Naive thymus-derived CD8-positive, alpha-beta T cell (primary cell): ENCODE measurements at regions not wholly inside any gene's neighbourhood (a gene's known extent, or its start where the extent isn't known, plus 50 kb on each side); places are given as distances from the start of the nearest gene placed in this dataset.

Experiments
- ATAC-seq, 2 donors: fragments of 150-1000 bp; cut with Tn5 transposase in 1 of 2; sonication (Bioruptor Pico), chemical (Tn5 transposase) in 1 of 2; 1 replicate in 1 of 2; 2 replicates in 1 of 2; pipeline ENCODE4 v1.10.0; 2021; ENCODE audit warnings: mild to moderate bottlenecking in 2 of 2, moderate library complexity in 2 of 2
- POLR2A ChIA-PET: fragments of 350-600 bp; sonication (Branson Sonifier 250); formaldehyde crosslinking; loops from one replicate; lab custom pipeline; 2021; ENCODE audit warnings: antibody characterized with exemption; lab: Charles Lee
- DNase-seq, 10 donors: peaks; one replicate each; pipeline versions ENCODE4 v3.0.0 to v3.0.0-alpha.2; 2020 to 2022
- H3K27ac Mint-ChIP-seq, 10 donors: one replicate each; pipeline ENCODE4 v1.8.0; 2020 to 2022; ENCODE audit warnings: mild to moderate bottlenecking in 10 of 10, mixed read lengths in 10 of 10, moderate library complexity in 4 of 10, inconsistent platforms in 1 of 10
- H3K27me3 Mint-ChIP-seq, 5 donors: one replicate each; pipeline ENCODE4 v1.8.0; 2021 to 2022; ENCODE audit warnings: mixed read lengths in 5 of 5
- H3K36me3 Mint-ChIP-seq, 3 donors: one replicate each; pipeline ENCODE4 v1.8.0; 2020 to 2022; ENCODE audit warnings: mixed read lengths in 3 of 3, mild to moderate bottlenecking in 2 of 3, inconsistent platforms in 1 of 3
- H3K4me1 Mint-ChIP-seq, 4 donors: one replicate each; pipeline ENCODE4 v1.8.0; 2021 to 2022; ENCODE audit warnings: mixed read lengths in 4 of 4
- H3K4me3 Mint-ChIP-seq, 10 donors: one replicate each; pipeline ENCODE4 v1.8.0; 2020 to 2022; ENCODE audit warnings: mild to moderate bottlenecking in 10 of 10, mixed read lengths in 10 of 10, moderate library complexity in 6 of 10, inconsistent platforms in 1 of 10
- H3K9me3 Mint-ChIP-seq, 9 donors: one replicate each; pipeline ENCODE4 v1.8.0; 2020 to 2022; ENCODE audit warnings: mixed read lengths in 9 of 9, mild to moderate bottlenecking in 3 of 9, inconsistent platforms in 1 of 9, moderate library complexity in 1 of 9

DNA sequence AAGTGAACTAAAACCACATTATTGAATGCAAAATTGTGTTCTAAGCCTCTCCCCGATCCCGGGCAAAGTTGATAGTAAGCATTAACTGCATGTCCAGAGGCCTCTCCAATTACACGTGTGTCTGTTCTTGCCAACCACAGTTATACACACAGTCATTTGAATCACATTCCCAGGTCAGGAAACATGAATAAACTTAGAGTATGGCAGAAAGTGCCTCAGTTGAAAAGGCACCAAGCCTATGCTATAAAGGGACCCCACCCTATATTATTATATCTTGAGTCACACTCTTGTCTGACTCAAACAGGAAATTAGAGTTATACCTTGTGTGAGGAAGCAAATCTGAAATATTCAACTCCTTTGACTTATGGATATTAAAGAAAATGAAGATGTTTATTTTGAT, 128.3 kb upstream of the STXBP6 start:
- H3K9me3 Mint-ChIP-seq: peaks cover 0 to 19% (median 8%) of the 10 kb centered on the region in 9 donors
- no peak overlapping the region for H3K27ac Mint-ChIP-seq
- H3K36me3 Mint-ChIP-seq: peaks cover 0 to 9% (median under 1%) of the 10 kb centered on the region in 3 donors
- H3K4me1 Mint-ChIP-seq: no peaks in the 10 kb centered on the region
- H3K27me3 Mint-ChIP-seq: peaks cover 2 to 41% (median 8%) of the 10 kb centered on the region in 5 donors
- POLR2A ChIA-PET: no interaction called here
- DNase-seq (no peak), ATAC-seq (no peak)
- no peak overlapping the region for H3K4me3 Mint-ChIP-seq

DNA sequence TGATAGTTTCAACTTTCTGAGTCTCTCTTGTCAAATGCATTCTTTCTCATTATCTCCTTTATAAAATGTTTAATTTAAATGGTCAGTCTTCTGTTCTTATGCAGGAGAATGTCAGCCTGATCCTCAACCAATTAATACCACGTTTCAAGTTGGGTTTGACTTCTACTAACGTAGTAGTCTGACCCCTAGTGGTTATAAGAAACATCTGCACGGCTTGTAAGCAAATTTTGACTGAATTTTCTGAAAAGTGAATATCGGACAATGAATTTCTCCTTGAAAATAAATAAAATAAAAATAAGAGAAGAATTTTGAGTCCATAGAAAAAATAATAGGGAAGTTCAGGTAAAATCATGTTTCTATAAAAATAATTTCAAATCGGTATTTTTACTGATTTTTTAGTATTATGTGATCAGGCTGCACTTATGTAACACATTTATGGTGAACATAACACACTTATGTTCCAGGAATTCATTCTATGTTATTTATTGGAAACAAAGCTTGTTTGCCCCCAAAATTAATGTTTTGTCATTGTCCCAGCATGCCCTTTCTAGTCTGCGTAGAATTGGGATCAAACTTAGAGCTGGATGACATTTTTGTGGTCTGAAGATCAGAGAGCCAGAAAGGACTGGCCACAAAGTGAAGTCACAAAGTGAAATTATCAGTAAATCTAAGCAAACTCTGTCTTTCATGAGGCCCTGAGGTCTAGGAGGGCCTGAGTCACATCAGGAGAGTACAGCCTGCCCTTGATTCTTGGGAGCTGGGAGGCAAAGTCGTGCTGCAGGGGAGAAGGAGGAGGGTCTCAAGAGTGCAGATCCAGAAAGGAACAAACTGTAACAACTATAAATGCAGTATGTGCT, 101.2 kb upstream of the STXBP6 start:
- no peak overlapping the region for H3K27ac Mint-ChIP-seq
- no peaks in the 10 kb centered on the region for H3K36me3 Mint-ChIP-seq
- H3K27me3 Mint-ChIP-seq: peaks cover 6 to 19% (median 7%) of the 10 kb centered on the region in 5 donors
- no peaks in the 10 kb centered on the region for H3K4me1 Mint-ChIP-seq
- no peaks in the 10 kb centered on the region for H3K9me3 Mint-ChIP-seq
- no peak overlapping the region for H3K4me3 Mint-ChIP-seq
- DNase-seq (peak in 3 of 10 donors; percentile 9 to 23 (median 22)), ATAC-seq (no peak)
- POLR2A ChIA-PET: no interaction called here

GRCh38 chr14:25150401-25150800, 100.5 kb upstream of the STXBP6 start:
- Mint-ChIP-seq H3K36me3 (no peaks in the 10 kb centered on the region), H3K9me3 (no peaks in the 10 kb centered on the region), H3K4me3 (no peak overlapping the region), H3K27ac (no peak overlapping the region), H3K27me3 (peaks cover 5 to 15% (median 6%) of the 10 kb centered on the region in 5 donors), H3K4me1 (no peaks in the 10 kb centered on the region)
- POLR2A ChIA-PET: no interaction called here
- DNase-seq (no peak), ATAC-seq (no peak)

GRCh38 chr14:25140411-25140810, 90.5 kb upstream of the STXBP6 start:
- no peak overlapping the region for H3K4me3 Mint-ChIP-seq
- POLR2A ChIA-PET: no interaction called here
- DNase-seq (no peak), ATAC-seq (no peak)
- peaks cover 0 to 11% (median 2%) of the 10 kb centered on the region in 9 donors for H3K9me3 Mint-ChIP-seq
- H3K36me3 Mint-ChIP-seq: no peaks in the 10 kb centered on the region
- peaks cover 11 to 23% (median 14%) of the 10 kb centered on the region in 5 donors for H3K27me3 Mint-ChIP-seq
- H3K4me1 Mint-ChIP-seq: no peaks in the 10 kb centered on the region
- H3K27ac Mint-ChIP-seq: no peak overlapping the region

DNA sequence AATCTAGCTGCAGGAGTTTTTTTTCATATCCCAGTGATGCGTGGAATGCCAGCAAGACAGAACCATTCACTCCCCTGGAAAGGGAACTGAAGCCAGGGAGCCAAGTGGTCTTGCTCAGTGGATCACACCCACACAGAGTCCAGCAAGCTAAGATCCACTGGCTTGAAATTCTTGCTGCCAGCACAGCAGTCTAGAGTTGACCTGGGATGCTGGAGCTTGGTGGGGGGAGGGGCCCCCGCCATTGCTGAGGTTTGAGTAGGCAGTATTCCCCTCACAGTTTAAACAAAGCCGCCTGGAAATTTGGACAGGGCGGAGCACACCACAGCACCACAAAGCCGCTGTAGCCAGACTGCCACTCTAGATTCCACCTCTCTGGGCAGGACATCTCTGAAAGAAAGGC, 86.9 kb upstream of the STXBP6 start:
- Mint-ChIP-seq H3K4me3 (no peak overlapping the region), H3K27me3 (peaks cover 27 to 50% (median 37%) of the 10 kb centered on the region in 5 donors), H3K9me3 (peaks cover 0 to 11% (median 2%) of the 10 kb centered on the region in 9 donors), H3K27ac (no peak overlapping the region), H3K4me1 (peaks cover 4 to 7% (median 6%) of the 10 kb centered on the region in 4 donors), H3K36me3 (no peaks in the 10 kb centered on the region)
- ATAC-seq (no peak), DNase-seq (no peak)
- POLR2A ChIA-PET: no interaction called here

DNA sequence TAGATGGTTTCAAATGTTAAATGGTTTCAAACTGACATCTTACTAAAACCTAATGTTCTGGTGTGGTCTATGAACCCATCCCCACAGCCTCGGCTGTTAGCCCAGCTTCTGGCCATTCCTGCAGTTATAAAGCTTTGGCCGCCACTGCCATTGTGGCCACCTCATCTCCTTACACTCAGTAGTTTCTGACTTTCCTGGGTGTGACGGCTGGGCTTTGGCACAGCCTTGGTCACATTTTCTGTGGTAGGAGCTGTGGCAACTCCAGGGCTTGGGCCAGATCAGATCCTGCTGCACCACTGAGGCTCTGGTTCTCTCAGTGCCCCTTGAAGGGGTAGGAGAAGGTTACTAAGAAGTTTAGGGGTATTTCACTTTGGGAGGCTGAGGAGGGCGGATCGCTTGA, 84.2 kb upstream of the STXBP6 start:
- POLR2A ChIA-PET: no interaction called here

DNA sequence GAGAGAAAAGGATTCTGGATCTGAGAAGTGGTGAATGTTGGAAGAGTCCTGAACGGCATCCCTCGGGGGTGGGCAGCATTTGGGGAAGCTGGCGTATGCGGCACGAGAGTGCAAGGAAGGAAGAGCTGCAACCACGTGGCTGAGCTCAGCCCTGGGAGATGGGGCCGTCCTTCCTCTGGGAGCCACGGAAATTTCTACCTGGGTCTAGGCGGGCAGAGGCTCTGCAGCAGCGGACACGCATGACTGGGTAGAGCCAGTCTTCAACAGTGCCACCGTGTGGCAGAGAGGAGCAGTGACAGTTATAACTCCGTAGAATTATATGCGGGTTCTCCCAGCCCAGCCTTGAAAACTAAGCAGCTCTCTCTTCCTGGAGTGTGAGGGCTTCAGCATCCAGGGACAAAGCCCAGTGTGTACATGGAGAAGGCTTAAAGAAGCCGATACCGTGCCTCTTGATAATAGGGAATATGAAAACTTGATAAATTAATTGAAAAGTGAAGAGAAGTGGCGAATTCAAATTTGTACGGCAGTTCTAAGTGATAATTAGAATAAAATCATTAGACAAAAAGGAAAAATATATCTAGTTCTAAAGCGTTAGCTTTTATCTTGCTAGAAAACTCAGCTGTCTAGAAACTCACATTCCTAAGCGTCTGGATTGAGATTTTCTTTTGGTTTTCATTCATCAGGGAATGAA, 82.9 kb upstream of the STXBP6 start:
- H3K4me3 Mint-ChIP-seq: no peak overlapping the region
- peak overlapping the region in 2 of 10 donors; percentile 46 to 61 for H3K27ac Mint-ChIP-seq
- H3K36me3 Mint-ChIP-seq: no peaks in the 10 kb centered on the region
- peaks cover 31 to 57% (median 47%) of the 10 kb centered on the region in 5 donors for H3K27me3 Mint-ChIP-seq
- POLR2A ChIA-PET: no interaction called here
- ATAC-seq (peak; percentile 61 to 77), DNase-seq (peak; percentile 2 to 64 (median 17))
- peaks cover 0 to 4% (median 0%) of the 10 kb centered on the region in 9 donors for H3K9me3 Mint-ChIP-seq
- H3K4me1 Mint-ChIP-seq: peaks cover 4 to 7% (median 6%) of the 10 kb centered on the region in 4 donors

More for the DNA sequence above, 84.2 kb upstream of the STXBP6 start:
- DNase-seq (no peak), ATAC-seq (no peak)
- no peak overlapping the region for H3K27ac Mint-ChIP-seq
- peaks cover 29 to 57% (median 44%) of the 10 kb centered on the region in 5 donors for H3K27me3 Mint-ChIP-seq
- peaks cover 0 to 7% (median 2%) of the 10 kb centered on the region in 9 donors for H3K9me3 Mint-ChIP-seq
- H3K4me1 Mint-ChIP-seq: peaks cover 4 to 7% (median 6%) of the 10 kb centered on the region in 4 donors
- no peak overlapping the region for H3K4me3 Mint-ChIP-seq
- H3K36me3 Mint-ChIP-seq: no peaks in the 10 kb centered on the region

GRCh38 chr14:25132094-25132493, 82.1 kb upstream of the STXBP6 start:
- Mint-ChIP-seq H3K27me3 (peaks cover 31 to 56% (median 47%) of the 10 kb centered on the region in 5 donors), H3K4me1 (peaks cover 4 to 7% (median 6%) of the 10 kb centered on the region in 4 donors), H3K27ac (no peak overlapping the region), H3K4me3 (no peak overlapping the region), H3K9me3 (peaks cover 0 to 4% (median 0%) of the 10 kb centered on the region in 9 donors), H3K36me3 (no peaks in the 10 kb centered on the region)
- ATAC-seq (no peak), DNase-seq (no peak)
- POLR2A ChIA-PET: no interaction called here

DNA sequence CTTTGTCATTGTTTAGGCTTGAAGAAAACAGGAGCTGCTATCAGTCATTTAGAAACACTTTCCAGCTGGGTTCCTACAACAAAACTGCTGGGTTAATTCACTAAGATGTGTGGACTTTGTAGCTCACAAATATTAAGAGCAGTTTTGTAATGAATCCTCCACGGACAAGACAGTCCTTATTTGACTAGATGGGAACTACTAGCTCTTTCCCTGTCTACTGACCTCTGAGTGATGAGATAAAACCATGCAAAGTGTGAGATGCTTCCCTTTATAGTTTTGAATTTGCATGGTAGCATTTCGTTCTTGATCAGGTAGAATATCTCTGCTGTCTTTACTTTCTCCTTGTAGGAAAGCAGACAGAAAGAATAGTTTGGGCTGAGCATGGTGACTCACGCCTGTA, 72.9 kb upstream of the STXBP6 start:
- Mint-ChIP-seq H3K27me3 (peaks cover 2 to 11% (median 4%) of the 10 kb centered on the region in 5 donors), H3K4me3 (no peak overlapping the region), H3K4me1 (no peaks in the 10 kb centered on the region), H3K27ac (no peak overlapping the region), H3K9me3 (no peaks in the 10 kb centered on the region), H3K36me3 (no peaks in the 10 kb centered on the region)
- DNase-seq (no peak), ATAC-seq (no peak)
- POLR2A ChIA-PET: no interaction called here

- no peaks in the 10 kb centered on the region for H3K4me1 Mint-ChIP-seq
- POLR2A ChIA-PET: no interaction called here
- H3K36me3 Mint-ChIP-seq: no peaks in the 10 kb centered on the region
- H3K27me3 Mint-ChIP-seq: peaks cover 1 to 8% (median 3%) of the 10 kb centered on the region in 5 donors
- H3K27ac Mint-ChIP-seq: no peak overlapping the region
- no peaks in the 10 kb centered on the region for H3K9me3 Mint-ChIP-seq
- H3K4me3 Mint-ChIP-seq: no peak overlapping the region
- DNase-seq (no peak), ATAC-seq (no peak)
These were observed 72.3 kb upstream of the STXBP6 start for GRCh38 chr14:25122211-25122610.

DNA sequence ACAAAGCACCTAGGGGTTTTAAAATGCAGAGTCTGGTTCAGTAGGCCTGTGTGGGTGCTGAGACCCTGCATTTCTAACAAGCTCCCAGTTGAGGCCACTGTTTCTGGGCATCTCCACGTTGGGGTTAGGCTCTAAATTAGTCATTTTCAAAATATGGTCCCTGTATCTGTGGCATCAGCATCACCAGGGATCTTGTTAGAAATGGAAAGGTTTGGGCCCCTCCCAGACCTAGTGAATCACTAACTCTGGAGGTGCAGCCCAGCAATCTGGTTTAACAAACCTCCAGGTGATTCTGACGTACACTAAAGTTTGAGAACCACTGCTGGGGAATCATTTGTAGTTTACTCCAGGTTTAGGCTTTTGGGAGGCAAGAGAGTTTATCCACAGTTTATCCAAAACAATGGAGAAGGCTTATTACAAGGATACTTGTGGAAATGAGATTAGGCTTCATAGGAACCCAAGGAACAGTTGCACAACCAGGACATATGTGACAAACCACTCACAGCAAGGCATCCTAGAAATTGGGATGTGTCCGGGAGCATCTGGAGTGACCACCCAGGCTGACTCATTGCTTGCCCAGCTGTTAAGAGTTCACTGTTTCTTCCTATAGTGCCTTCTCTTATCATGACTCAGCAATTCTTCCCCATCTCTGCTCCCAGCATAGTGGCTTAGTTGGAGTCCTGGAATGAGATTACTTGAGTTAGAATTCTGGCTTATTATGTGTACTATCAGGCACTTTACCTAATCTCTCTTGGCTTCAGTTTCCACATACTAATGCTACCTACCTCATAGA, 71.6 kb upstream of the STXBP6 start:
- DNase-seq (no peak), ATAC-seq (no peak)
- H3K9me3 Mint-ChIP-seq: no peaks in the 10 kb centered on the region
- no peak overlapping the region for H3K4me3 Mint-ChIP-seq
- H3K36me3 Mint-ChIP-seq: no peaks in the 10 kb centered on the region
- no peak overlapping the region for H3K27ac Mint-ChIP-seq
- H3K27me3 Mint-ChIP-seq: peaks cover 0 to 8% (median 3%) of the 10 kb centered on the region in 5 donors
- no peaks in the 10 kb centered on the region for H3K4me1 Mint-ChIP-seq
- POLR2A ChIA-PET: no interaction called here

GRCh38 chr14:25120261-25120660, 70.3 kb upstream of the STXBP6 start:
- no peaks in the 10 kb centered on the region for H3K36me3 Mint-ChIP-seq
- no peak for DNase-seq
- ATAC-seq: no peak
- POLR2A ChIA-PET: no interaction called here
- peaks cover 0 to 2% (median 0%) of the 10 kb centered on the region in 9 donors for H3K9me3 Mint-ChIP-seq
- H3K27me3 Mint-ChIP-seq: peaks cover under 1 to 8% (median 3%) of the 10 kb centered on the region in 5 donors
- H3K4me1 Mint-ChIP-seq: no peaks in the 10 kb centered on the region
- no peak overlapping the region for H3K4me3 Mint-ChIP-seq
- no peak overlapping the region for H3K27ac Mint-ChIP-seq
